IMR-90 (cell line): ENCODE measurements at regions not wholly inside any gene's neighbourhood (a gene's known extent, or its start where the extent isn't known, plus 50 kb on each side); places are given as distances from the start of the nearest gene placed in this dataset.
A peak's percentile ranks its signal among the peaks of the same experiment; 100 is the strongest.

Experiments used
- ATAC-seq: fragments of 200-7000 bp; cut with Tn5 transposase; 2 replicates; pipeline ENCODE4 v1.9.1; 2020; ENCODE audit warnings: low read depth, mild to moderate bottlenecking, moderate library complexity
- BruUV-seq: library from RNA; stranded (reverse); fragments of 400-500 nt; replicated peaks from 2 replicates; lab custom pipeline; 2021; lab: Mats Ljungman, UMichigan
- CTCF ChIA-PET: fragments of 300-600 bp; formaldehyde crosslinking; extraction: SDS; loops from one replicate; lab custom pipeline; 2021; ENCODE audit warnings: antibody characterized with exemption; lab: Yijun Ruan, JAX
- POLR2A ChIA-PET: fragments of 300-600 bp; sonication (Branson Sonifier 250); formaldehyde crosslinking; loops from one replicate; lab custom pipeline; 2022; ENCODE audit warnings: antibody characterized with exemption; ENCODE audit not compliant: unreplicated experiment; lab: Charles Lee
- DNase-seq: peaks from one replicate; pipeline ENCODE4 v3.0.0; 2013
- H2AFZ ChIP-seq: replicated peaks from 2 replicates; pipeline ENCODE3; 2013; ENCODE audit warnings: low read length, mild to moderate bottlenecking; ENCODE audit not compliant: poor library complexity
- H2AK5ac ChIP-seq: 2 replicates; pipeline ENCODE4 v1.6.1; 2013; ENCODE audit warnings: low read depth, low read length, inconsistent platforms
- H2AK9ac ChIP-seq: replicated peaks from 2 replicates; pipeline ENCODE3; 2013; ENCODE audit warnings: mild to moderate bottlenecking, low read depth, low read length, moderate library complexity; ENCODE audit not compliant: poor library complexity
- H2BK120ac ChIP-seq: 2 replicates; pipeline ENCODE4 v1.6.1; 2013; ENCODE audit warnings: low read depth, low read length, inconsistent platforms
- H2BK15ac ChIP-seq: 3 replicates; pipeline ENCODE4 v1.6.1; 2013; ENCODE audit warnings: low read depth, low read length, inconsistent platforms
- H2BK20ac ChIP-seq: 2 replicates; pipeline ENCODE4 v1.6.1; 2013; ENCODE audit warnings: low read depth, mild to moderate bottlenecking, inconsistent platforms, low read length, moderate library complexity
- H2BK5ac ChIP-seq: 2 replicates; pipeline ENCODE4 v1.6.1; 2013; ENCODE audit warnings: mild to moderate bottlenecking, low read depth, low read length, inconsistent platforms; ENCODE audit not compliant: poor library complexity, severe bottlenecking
- H3K14ac ChIP-seq: replicated peaks from 2 replicates; pipeline ENCODE4 v1.6.1; 2013; ENCODE audit warnings: low read depth, low read length, inconsistent platforms
- H3K18ac ChIP-seq: 2 replicates; pipeline ENCODE4 v1.6.1; 2013; ENCODE audit warnings: low read depth, low read length, control low read depth
- H3K23ac ChIP-seq: 2 replicates; pipeline ENCODE4 v1.6.1; 2013; ENCODE audit warnings: low read depth, low read length, inconsistent platforms
- H3K27ac ChIP-seq: 2 replicates; pipeline ENCODE4 v1.5.1; 2013; ENCODE audit warnings: mild to moderate bottlenecking, control low read depth, low read length; ENCODE audit not compliant: insufficient read depth
- H3K27me3 ChIP-seq: 2 replicates; pipeline ENCODE4 v1.6.1; 2013; ENCODE audit warnings: low read length; ENCODE audit not compliant: control insufficient read depth, insufficient read depth
- H3K36me3 ChIP-seq: 2 replicates; pipeline ENCODE4 v1.6.1; 2013; ENCODE audit warnings: low read length, mixed read lengths; ENCODE audit not compliant: control insufficient read depth, insufficient read depth
- H3K4ac ChIP-seq: 2 replicates; pipeline ENCODE4 v1.6.1; 2013; ENCODE audit warnings: low read depth, low read length, inconsistent platforms
- H3K4me1 ChIP-seq: 2 replicates; pipeline ENCODE4 v1.6.1; 2013; ENCODE audit warnings: low read length, mixed read lengths; ENCODE audit not compliant: control insufficient read depth, insufficient read depth
- H3K4me2 ChIP-seq: 2 replicates; pipeline ENCODE4 v1.6.1; 2013; ENCODE audit warnings: low read depth, mild to moderate bottlenecking, control low read depth, low read length, moderate library complexity
- H3K4me3 ChIP-seq: 2 replicates; pipeline ENCODE4 v1.5.1; 2013; ENCODE audit warnings: low read depth, mild to moderate bottlenecking, control low read depth, low read length, moderate library complexity; ENCODE audit not compliant: insufficient read depth
- H3K56ac ChIP-seq: 2 replicates; pipeline ENCODE4 v1.6.1; 2013; ENCODE audit warnings: low read length, inconsistent platforms; ENCODE audit not compliant: insufficient read depth; ENCODE audit errors: extremely low read depth
- H3K79me1 ChIP-seq, 2 experiments: 2 replicates each; pipeline ENCODE4 v1.6.1; 2013; ENCODE audit warnings: low read length in 2 of 2, inconsistent platforms in 1 of 2, low read depth in 1 of 2
- H3K9ac ChIP-seq: 2 replicates; pipeline ENCODE4 v1.6.1; 2013; ENCODE audit warnings: low read depth, low read length, control low read depth
- H3K9me1 ChIP-seq: 2 replicates; pipeline ENCODE4 v1.6.1; 2013; ENCODE audit warnings: low read length, inconsistent platforms; ENCODE audit not compliant: insufficient read depth
- H3K9me3 ChIP-seq: 2 replicates; pipeline ENCODE4 v1.6.1; 2013; ENCODE audit warnings: low read length; ENCODE audit not compliant: control insufficient read depth, insufficient read depth
- H4K20me1 ChIP-seq: 2 replicates; pipeline ENCODE4 v1.6.1; 2013; ENCODE audit warnings: low read length, inconsistent platforms; ENCODE audit not compliant: insufficient read depth
- H4K5ac ChIP-seq: 2 replicates; pipeline ENCODE4 v1.6.1; 2013; ENCODE audit warnings: mild to moderate bottlenecking, low read depth, low read length, control low read depth
- H4K8ac ChIP-seq, 2 experiments: 2 replicates each; pipeline ENCODE4 v1.6.1; 2013; ENCODE audit warnings: low read depth in 2 of 2, low read length in 2 of 2, control low read depth in 1 of 2, inconsistent platforms in 1 of 2
- H4K91ac ChIP-seq: 2 replicates; pipeline ENCODE4 v1.6.1; 2013; ENCODE audit warnings: low read depth, low read length, inconsistent platforms; ENCODE audit not compliant: insufficient read depth
- BHLHE40 ChIP-seq: fragments of 150-350 bp; IDR thresholded peaks from 2 replicates; pipeline ENCODE4 v1.6.1; 2016; ENCODE audit warnings: mild to moderate bottlenecking, low read depth, low read length
- CEBPB ChIP-seq: IDR thresholded peaks from 2 replicates; pipeline ENCODE4 v1.6.1; 2012; ENCODE audit warnings: low read depth, low read length, improper control_type of control experiment
- CHD1 ChIP-seq: IDR thresholded peaks from 2 replicates; pipeline ENCODE4 v1.6.1; 2012; ENCODE audit warnings: low read depth, low read length, improper control_type of control experiment
- CTCF ChIP-seq: conservative IDR thresholded peaks from 2 replicates; pipeline ENCODE4 v1.5.1; 2012; ENCODE audit warnings: mild to moderate bottlenecking, low read depth, low read length, improper control_type of control experiment
- ELK1 ChIP-seq: fragments of 150-350 bp; IDR thresholded peaks from 2 replicates; pipeline ENCODE4 v1.6.1; 2016; ENCODE audit warnings: low read depth, mild to moderate bottlenecking, low read length, moderate library complexity, borderline replicate concordance
- FOS ChIP-seq: fragments of 150-350 bp; IDR thresholded peaks from 2 replicates; pipeline ENCODE4 v1.6.1; 2016; ENCODE audit warnings: low read depth, low read length
- MAFK ChIP-seq: IDR thresholded peaks from 2 replicates; pipeline ENCODE4 v1.6.1; 2012; ENCODE audit warnings: low read depth, low read length, improper control_type of control experiment
- MAZ ChIP-seq: IDR thresholded peaks from 2 replicates; pipeline ENCODE4 v1.6.1; 2012; ENCODE audit warnings: low read depth, mild to moderate bottlenecking, low read length, improper control_type of control experiment, moderate library complexity, borderline replicate concordance
- MXI1 ChIP-seq: IDR thresholded peaks from 2 replicates; pipeline ENCODE4 v1.6.1; 2012; ENCODE audit warnings: low read depth, mild to moderate bottlenecking, low read length, moderate library complexity, borderline replicate concordance
- NFE2L2 ChIP-seq: fragments of 150-350 bp; IDR thresholded peaks from 2 replicates; pipeline ENCODE4 v1.6.1; 2016; ENCODE audit warnings: low read depth, mild to moderate bottlenecking, low read length
- POLR2A ChIP-seq: IDR thresholded peaks from 2 replicates; pipeline ENCODE4 v1.6.1; 2012; ENCODE audit warnings: mild to moderate bottlenecking, low read depth, low read length
- RAD21 ChIP-seq: IDR thresholded peaks from 2 replicates; pipeline ENCODE4 v1.6.1; 2012; ENCODE audit warnings: low read length, improper control_type of control experiment
- RCOR1 ChIP-seq: IDR thresholded peaks from 2 replicates; pipeline ENCODE4 v1.6.1; 2012; ENCODE audit warnings: mild to moderate bottlenecking, low read length, improper control_type of control experiment; ENCODE audit not compliant: insufficient replicate concordance
- RFX5 ChIP-seq: IDR thresholded peaks from 2 replicates; pipeline ENCODE4 v1.8.0; 2012; ENCODE audit warnings: low read depth, mild to moderate bottlenecking, low read length, moderate library complexity
- SMC3 ChIP-seq: fragments of 150-350 bp; IDR thresholded peaks from 2 replicates; pipeline ENCODE4 v1.6.1; 2016; ENCODE audit warnings: low read depth, mild to moderate bottlenecking, antibody characterized with exemption, low read length, moderate library complexity
- USF2 ChIP-seq: fragments of 150-350 bp; IDR thresholded peaks from 2 replicates; pipeline ENCODE4 v1.6.1; 2017; ENCODE audit warnings: mild to moderate bottlenecking, antibody characterized with exemption, low read length, low read depth
- dilution Hi-C: fragments of 300-500 bp; cut with HindIII; formaldehyde crosslinking; loops from one replicate; pipeline ENCODE4 v1.14.3; 2018; ENCODE audit warnings: low sequenced_read_pairs; ENCODE audit not compliant: unreplicated experiment
- in situ Hi-C: fragments of 300-500 bp; cut with MboI; formaldehyde crosslinking; loops from 3 replicates; pipeline ENCODE4 v1.14.3; 2019; ENCODE audit warnings: low sequenced_read_pairs, inconsistent platforms, mixed read lengths
- intact Hi-C: fragments of 100-400 bp; cut with micrococcal nuclease; formaldehyde crosslinking; loops from 2 replicates; pipeline ENCODE4 v1.10.0; 2022

GRCh38 chr21:27213303-27213702 lies 246.4 kb upstream of the ADAMTS5 start:
- CTCF ChIA-PET = interaction anchor here (0.8 to 2.5 kb wide), 3 partner anchors 84 to 332 kb away, joined by 3 to 13 read pairs (median 4); no protein-coding TSS in a partner anchor
- Histone ChIP-seq H4K5ac (peak overlapping the region; percentile 37; the same call in 1 of the 2 replicates), H3K9me1 (no peaks in the 10 kb centered on the region), H2AFZ (no peak overlapping the region), H3K9ac (no peak overlapping the region), H3K9me3 (no peaks in the 10 kb centered on the region), H2BK15ac (no peak overlapping the region), H3K27me3 (no peaks in the 10 kb centered on the region), H3K27ac (no peak overlapping the region), H3K56ac (no peak overlapping the region), H3K4ac (no peak overlapping the region), H3K4me2 (no peak overlapping the region), H3K4me1 (no peaks in the 10 kb centered on the region), H3K14ac (no peak overlapping the region), H3K4me3 (no peak overlapping the region), H3K18ac (no peak overlapping the region), H4K91ac (no peak overlapping the region), H4K20me1 (no peaks in the 10 kb centered on the region), H2BK20ac (no peak overlapping the region), H2AK9ac (no peak overlapping the region), H3K79me1 (no peaks in the 10 kb centered on the region), H2AK5ac (no peak overlapping the region), H2BK120ac (peak overlapping the region; percentile 19; the same call in 1 of the 2 replicates), H3K36me3 (no peaks in the 10 kb centered on the region), H3K23ac (no peak overlapping the region), H2BK5ac (no peak overlapping the region), H4K8ac (no peak overlapping the region)
- no TSS peak for BruUV-seq
- POLR2A ChIA-PET = no interaction called here
- peak; percentile 36 for DNase-seq
- in situ Hi-C loops (no loop called here), dilution Hi-C loops (no loop called here), intact Hi-C loops (loop anchor here (2.0 to 10.0 kb wide), 3 partner anchors 246 to 363 kb away; partner anchors contain the start of gene ADAMTS5)
- ATAC-seq = no peak
- no peak for TF ChIP-seq NFE2L2
- TF ChIP-seq POLR2A = no peak
- no peak for TF ChIP-seq MXI1
- no peak for TF ChIP-seq MAZ
- peak; percentile 40 for TF ChIP-seq CTCF
- no peak for TF ChIP-seq FOS
- no peak for TF ChIP-seq BHLHE40
- TF ChIP-seq RAD21 = peak; percentile 46
- TF ChIP-seq CHD1 = no peak
- TF ChIP-seq SMC3 = peak; percentile 36; the same call in 1 of the 2 replicates
- no peak for TF ChIP-seq RFX5
- TF ChIP-seq RCOR1 = no peak
- no peak for TF ChIP-seq MAFK
- TF ChIP-seq USF2 = no peak
- no peak for TF ChIP-seq ELK1
- no peak for TF ChIP-seq CEBPB
